HFF-Myc (cell line): ENCODE measurements at regions not wholly inside any gene's neighbourhood (a gene's known extent, or its start where the extent isn't known, plus 50 kb on each side); places are given as distances from the start of the nearest gene placed in this dataset.

Source experiments
- DNase-seq: peaks from one replicate; pipeline ENCODE4 v3.0.0-alpha.2; 2011; ENCODE audit warnings: low read depth; ENCODE audit errors: extremely low read depth
- H3K4me3 ChIP-seq: replicated peaks from 2 replicates; pipeline ENCODE4 v1.5.1; 2011; ENCODE audit warnings: low read depth, mild to moderate bottlenecking, control low read depth, low read length
- CTCF ChIP-seq: IDR thresholded peaks from 2 replicates; pipeline ENCODE4 v1.5.1; 2012; ENCODE audit warnings: mild to moderate bottlenecking, low read depth, low read length, control low read depth; ENCODE audit errors: missing control alignments

GRCh38 chr18:76722224-76723061 is 99.9 kb upstream of the ZNF236 start:
- no peak for DNase-seq
- no peak for TF ChIP-seq CTCF
- no peak overlapping the region for H3K4me3 ChIP-seq

- DNase-seq = no peak
- no peak for TF ChIP-seq CTCF
- no peak overlapping the region for H3K4me3 ChIP-seq
Measured at GRCh38 chr18:76721207-76721996, 101.0 kb upstream of the ZNF236 start.

GRCh38 chr18:76720683-76721082 is 101.7 kb upstream of the ZNF236 start:
- TF ChIP-seq CTCF = no peak
- DNase-seq = no peak
- H3K4me3 ChIP-seq = no peak overlapping the region

DNA sequence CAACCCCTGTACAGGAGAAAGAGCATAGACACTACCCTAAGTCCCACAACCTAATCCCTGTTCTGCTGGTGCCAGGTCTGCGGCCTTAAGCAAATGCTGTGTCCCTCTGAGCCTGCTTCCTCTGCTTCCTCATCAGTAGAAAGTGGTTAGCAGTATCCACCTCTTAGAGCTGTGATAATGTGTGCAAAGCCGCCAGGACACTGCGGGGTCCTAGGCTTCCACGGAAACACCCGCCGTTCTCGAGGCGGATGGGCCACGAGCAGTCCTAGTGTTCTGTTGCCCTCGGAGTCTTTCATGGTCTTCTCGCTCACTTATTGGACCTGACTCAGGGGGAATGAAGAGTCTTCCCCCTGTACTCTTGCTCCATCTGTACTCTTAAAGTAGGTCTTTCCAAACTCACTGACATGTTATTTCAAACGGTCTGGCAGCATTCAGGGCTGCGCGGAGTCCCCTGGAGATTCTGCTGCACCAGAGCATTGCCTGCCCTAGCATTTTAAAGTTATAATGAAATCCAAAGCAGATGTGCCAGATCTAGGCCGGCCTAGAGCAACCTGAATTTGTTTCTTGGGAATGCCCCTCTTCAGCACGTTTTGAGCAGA is 107.2 kb upstream of the ZNF236 start:
- no peak for TF ChIP-seq CTCF
- H3K4me3 ChIP-seq = no peak overlapping the region

DNA sequence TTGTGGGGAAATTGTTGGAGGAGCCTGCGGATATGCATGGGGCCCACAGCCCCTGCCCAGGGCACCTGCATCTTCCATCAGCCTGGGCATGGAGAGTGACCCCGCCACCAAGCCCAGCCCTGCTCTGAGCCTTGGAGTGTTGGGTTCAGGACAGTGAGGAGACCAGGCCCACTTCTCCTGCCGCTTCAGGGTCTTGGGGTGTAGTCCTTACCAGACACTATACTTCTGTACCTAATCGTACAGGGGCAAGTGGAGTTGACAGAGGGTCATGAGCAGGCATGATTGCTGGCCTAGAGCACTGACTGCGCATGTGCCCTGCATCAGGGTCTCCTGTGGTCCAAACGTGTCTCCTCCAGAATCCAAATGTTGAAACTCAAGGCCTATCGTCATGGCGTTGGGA is 108.9 kb upstream of the ZNF236 start:
- H3K4me3 ChIP-seq = no peak overlapping the region
- DNase-seq = no peak
- TF ChIP-seq CTCF = no peak

More for the DNA sequence above, 107.2 kb upstream of the ZNF236 start:
- DNase-seq = no peak

DNA sequence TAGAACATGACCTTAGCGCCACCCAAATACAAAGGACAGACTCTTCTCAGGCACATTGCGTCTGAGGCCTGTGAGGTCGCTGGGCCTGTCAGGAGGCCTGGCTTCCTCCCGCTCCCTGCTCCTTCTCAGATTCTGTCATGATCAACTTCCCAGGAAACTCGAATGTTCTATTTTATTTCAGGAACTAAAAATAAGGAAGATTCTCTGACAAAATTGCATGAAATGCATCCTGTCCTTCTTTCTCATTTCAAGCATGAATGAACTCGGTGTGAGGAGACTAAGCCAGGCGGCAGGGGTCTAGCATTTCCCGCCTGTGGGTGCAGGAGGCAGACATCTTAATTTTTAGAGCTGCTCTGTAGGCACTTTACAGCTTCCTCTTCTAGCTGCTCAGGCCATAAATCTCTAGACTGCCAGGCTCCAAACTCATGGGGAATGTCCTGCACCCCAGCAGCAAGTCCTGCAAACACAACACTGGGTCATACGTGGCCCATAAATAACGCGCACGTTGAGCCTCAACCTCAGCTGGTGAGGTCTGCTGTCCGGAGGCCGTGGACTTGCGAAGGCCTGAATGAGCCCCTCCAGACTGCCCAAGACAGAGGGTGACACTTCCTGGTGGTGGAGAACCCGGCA is 109.7 kb upstream of the ZNF236 start:
- TF ChIP-seq CTCF = no peak
- H3K4me3 ChIP-seq = no peak overlapping the region
- DNase-seq = no peak
